ENCODE measurements at regions not wholly inside any gene's neighbourhood (a gene's known extent, or its start where the extent isn't known, plus 50 kb on each side); places are given as distances from the start of the nearest gene placed in this dataset.
"Not testable (repeated sequence)": the region's sequence is repeated elsewhere in the genome, so short reads cannot be mapped to it uniquely, and the experiment has no call there.

- no peak for DNase-seq (ENCODE audit: low read depth)
Measured at GRCh38 chr17:71484546-71484945, 636.3 kb upstream of the SOX9 start.

DNA sequence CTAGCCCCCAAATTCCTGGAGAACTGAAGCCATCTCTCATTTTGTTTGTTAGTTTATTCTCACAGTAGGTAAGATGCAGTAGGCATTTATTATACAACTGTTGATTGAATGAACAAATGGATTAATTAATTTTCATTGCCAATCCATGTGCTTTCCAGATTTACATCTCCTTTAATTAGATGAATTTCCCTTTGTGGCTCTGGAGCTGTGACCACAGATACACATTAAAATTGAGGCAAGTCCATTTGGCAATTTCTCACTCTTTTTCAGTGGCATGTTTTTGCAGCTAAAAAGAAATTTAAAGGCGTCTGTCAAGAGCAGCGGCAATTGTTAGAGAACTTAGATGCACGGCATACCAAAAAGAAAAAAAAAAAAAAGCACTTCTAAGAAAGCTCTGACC lies 635.4 kb upstream of the SOX9 start:
- no peak for DNase-seq (ENCODE audit: low read depth)

- DNase-seq (ENCODE audit: low read depth) = no peak
Measured at GRCh38 chr17:71486261-71486660, 634.6 kb upstream of the SOX9 start.

GRCh38 chr17:71488851-71489250 lies 632.0 kb upstream of the SOX9 start:
- DNase-seq (ENCODE audit: low read depth) = no peak

DNA sequence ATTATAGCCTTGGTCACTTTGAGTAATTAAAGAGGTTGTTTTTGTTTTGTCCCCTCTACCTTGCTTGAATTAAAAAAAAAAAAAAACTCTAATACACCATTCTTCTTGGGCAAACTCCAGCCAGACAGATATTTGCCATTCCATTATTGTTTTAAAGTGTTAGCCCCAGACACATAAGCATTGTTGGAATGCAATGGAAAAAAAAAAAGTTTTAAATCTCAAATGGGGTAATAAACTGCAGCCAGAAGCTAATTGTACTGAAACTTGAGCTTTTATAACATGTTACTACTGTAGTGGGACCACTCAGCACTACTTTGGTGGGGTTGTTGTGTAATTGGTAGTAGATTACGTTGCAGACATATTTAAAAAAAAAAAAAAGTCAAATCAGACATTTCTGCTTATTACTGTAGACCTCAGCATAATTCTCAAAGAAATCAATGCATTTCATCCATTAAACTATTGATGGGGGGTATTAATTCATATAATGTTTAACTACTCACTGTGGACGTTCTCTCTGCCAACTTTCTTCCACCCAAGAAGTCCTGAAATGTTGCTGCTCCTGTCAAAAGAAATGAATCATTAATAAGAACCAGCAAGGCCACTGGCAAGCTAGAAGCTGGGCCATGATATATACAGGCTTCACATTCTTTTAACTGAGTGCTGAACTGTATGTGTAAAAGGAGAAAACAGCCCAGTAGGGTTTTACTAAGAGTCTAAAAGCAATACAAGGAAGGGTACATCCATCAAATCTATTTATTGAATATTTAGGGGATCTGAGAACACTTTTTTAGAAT lies 626.6 kb upstream of the SOX9 start:
- peak; percentile 50 for DNase-seq (ENCODE audit: low read depth)

- no peak for DNase-seq (ENCODE audit: low read depth)
Measured at GRCh38 chr17:71495420-71495819, 625.4 kb upstream of the SOX9 start.

GRCh38 chr17:71496552-71496951 lies 624.3 kb upstream of the SOX9 start:
- peak; percentile 95 for DNase-seq (ENCODE audit: low read depth)

- DNase-seq (ENCODE audit: low read depth) = peak; percentile 66
Measured at GRCh38 chr17:71500761-71501555, 619.9 kb upstream of the SOX9 start.

- no peak for DNase-seq (ENCODE audit: low read depth)
Measured at GRCh38 chr17:71501711-71502110, 619.1 kb upstream of the SOX9 start.

DNA sequence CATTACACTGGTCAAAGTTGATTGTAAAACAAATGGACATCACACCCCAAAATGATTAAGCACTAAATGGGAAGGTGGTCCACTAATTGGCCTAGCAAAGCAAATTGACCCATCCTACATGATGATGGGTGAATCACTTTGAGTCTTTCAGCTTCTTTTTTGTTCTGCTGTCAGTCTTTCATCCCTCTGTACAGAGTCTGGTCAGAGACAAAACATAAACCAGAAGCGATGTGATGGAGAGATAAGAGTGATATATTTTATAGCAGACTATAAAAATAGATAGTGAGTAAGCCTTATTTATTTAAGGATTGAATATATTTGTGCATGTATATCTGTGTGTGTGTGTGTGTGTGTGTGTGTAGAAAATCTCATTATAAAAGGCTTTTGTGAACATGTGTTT lies 618.4 kb upstream of the SOX9 start:
- DNase-seq (ENCODE audit: low read depth) = no peak

- DNase-seq (ENCODE audit: low read depth) = no peak
Measured at GRCh38 chr17:71503710-71504465, 616.9 kb upstream of the SOX9 start.

GRCh38 chr17:71505200-71505599 lies 615.6 kb upstream of the SOX9 start:
- DNase-seq (ENCODE audit: low read depth) = peak; percentile 69

- no peak for DNase-seq (ENCODE audit: low read depth)
Measured at GRCh38 chr17:71505981-71506380, 614.8 kb upstream of the SOX9 start.

GRCh38 chr17:71511266-71511995 lies 609.4 kb upstream of the SOX9 start:
- DNase-seq (ENCODE audit: low read depth) = no peak

DNA sequence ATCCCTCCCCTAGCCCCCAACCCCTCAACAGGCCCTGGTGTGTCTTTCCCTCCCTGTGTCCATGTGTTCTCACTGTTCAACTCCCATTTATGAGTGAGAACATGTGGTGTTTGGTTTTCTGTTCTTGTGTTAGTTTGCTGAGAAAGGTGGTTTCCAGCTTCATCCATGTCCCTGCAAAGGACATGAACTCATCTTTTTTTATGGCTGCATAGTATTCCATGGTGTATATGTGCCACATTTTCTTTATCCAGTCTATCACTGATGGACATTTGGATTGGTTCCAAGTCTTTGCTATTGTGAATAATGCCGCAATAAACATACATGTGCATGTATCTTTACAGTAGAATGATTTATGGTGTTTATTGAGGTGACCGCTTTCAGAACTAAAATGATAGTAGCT lies 607.1 kb upstream of the SOX9 start:
- not testable (repeated sequence) for DNase-seq (ENCODE audit: low read depth)

DNA sequence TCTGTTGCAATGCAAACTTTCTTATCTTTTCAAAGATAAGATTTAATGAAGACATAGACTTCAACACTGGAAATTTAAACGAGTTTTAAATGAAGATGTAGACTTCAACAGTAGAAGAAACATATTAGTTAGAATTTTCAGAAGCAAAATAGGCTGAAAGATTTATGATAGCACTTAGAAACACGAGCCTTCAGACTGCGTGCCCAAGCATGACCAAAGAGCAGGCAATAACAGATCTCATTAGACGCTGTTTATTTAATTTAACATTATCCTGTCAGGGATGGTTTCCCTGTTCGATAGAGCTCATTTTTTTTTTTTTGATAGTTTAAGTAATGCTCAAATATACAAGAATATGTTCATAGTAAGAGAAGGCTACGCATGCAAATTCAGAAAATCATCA lies 604.7 kb upstream of the SOX9 start:
- DNase-seq (ENCODE audit: low read depth) = no peak

GRCh38 chr17:71519285-71519684 lies 601.5 kb upstream of the SOX9 start:
- no peak for DNase-seq (ENCODE audit: low read depth)

DNA sequence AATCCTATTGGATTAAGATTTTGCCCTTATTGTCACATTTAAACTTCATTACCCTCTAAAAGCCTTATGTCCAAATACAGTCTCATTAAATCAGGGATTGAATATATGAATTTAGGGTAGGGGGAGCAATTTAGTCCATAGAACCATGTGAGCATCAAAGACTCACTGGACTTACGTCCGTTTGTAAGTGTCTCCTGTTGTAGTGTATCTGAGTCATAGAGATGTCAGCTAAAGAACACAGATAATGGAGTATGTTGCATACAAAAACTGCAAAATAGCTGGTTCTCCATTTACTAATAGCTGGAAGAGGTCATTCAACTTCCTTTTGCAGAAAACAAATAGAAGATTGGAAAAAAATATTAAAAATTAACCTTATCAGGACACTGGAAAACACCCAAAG lies 599.1 kb upstream of the SOX9 start:
- DNase-seq (ENCODE audit: low read depth) = no peak

DNA sequence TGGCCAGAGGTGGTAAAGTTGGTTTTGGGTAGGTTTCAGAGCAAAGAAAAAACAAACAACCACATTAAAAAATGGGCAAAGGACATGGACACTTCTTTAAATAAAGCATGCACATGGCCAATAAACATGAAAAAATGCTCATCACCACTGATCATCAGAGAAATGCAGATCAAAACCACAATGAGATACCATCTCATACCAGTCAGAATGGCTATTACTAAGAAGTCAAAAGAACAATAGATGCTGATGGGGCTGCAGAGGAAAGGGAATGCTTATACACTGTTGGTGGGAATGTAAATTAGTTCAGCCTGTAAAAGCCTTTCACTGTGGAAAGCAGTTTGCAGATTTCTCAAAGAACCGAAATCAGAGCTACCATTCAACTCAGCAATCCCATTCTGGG lies 598.4 kb upstream of the SOX9 start:
- DNase-seq (ENCODE audit: low read depth) = no peak

DNA sequence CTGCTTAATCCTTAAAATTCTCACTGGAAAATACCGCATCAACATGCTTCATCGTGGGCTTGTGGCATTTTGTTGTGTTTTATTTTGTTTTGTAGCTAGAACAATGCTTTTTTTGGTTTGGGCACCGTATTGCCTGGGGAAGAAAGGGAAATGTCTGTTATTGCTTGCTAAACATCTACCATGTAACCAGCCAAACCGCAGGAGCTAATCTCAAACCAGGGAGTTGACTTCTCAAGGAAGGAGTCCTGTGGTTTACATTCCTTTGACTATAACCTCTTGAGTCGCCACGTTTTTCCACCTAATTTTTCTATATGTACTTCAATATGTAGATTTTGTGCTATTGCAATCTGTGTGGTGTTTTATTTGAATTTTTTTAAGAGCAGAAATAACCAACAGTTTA lies 593.5 kb upstream of the SOX9 start:
- peak; percentile 29 for DNase-seq (ENCODE audit: low read depth)

DNA sequence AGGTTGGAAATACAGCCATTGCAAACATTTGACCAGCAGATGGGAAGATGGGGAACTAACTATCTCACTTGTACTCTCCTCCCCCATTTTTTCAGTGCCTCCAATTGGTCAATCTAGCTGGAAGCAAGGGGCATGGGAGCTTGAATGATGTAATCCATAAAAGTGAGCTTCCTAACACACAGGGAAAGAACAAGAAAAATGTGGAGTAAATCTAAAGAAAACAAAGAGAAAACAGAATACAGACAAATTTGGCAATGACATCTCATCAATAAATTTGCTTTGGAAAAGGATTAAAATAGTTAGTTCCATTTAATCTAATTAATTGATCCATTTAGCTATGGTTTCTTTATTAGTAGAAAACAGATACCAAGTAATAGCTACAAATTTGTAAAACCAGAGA lies 592.6 kb upstream of the SOX9 start:
- DNase-seq (ENCODE audit: low read depth) = no peak

- no peak for DNase-seq (ENCODE audit: low read depth)
Measured at GRCh38 chr17:71530248-71530647, 590.6 kb upstream of the SOX9 start.

Data from iris pigment epithelial cell (primary cell).